ENCODE measurements at regions not wholly inside any gene's neighbourhood (a gene's known extent, or its start where the extent isn't known, plus 50 kb on each side); places are given as distances from the start of the nearest gene placed in this dataset.

DNA sequence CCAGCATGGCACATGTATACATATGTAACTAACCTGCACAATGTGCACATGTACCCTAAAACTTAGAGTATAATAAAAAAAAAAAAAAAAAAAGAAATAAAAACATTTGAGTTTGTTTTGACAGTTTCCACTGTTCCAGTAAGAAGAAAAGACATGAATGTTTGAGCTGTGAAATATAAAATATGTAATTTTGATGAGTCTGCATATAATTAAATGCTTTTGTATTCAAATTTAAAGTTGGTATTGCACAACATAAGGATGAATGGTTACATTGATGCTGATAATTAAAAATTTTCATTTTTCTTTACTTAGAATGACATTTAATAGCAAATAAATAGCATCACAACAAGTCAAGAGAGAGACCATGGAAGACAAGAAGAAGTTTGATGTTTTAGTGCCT is 212.0 kb upstream of the RRP15 start:
- Histone ChIP-seq H3K4me3 (no peak overlapping the region), H3K36me3 (no peaks in the 10 kb centered on the region), H3K27ac (no peak overlapping the region), H3K4me1 (no peaks in the 10 kb centered on the region), H3K27me3 (no peaks in the 10 kb centered on the region), H3K9me3 (no peaks in the 10 kb centered on the region)
- TF ChIP-seq CTCF (IDR thresholded peaks at IDR 0.05), result no peak
- no peak for TF ChIP-seq EP300 (IDR thresholded peaks at IDR 0.05)
- TF ChIP-seq POLR2AphosphoS5 (IDR thresholded peaks at IDR 0.05), result no peak
- TF ChIP-seq POLR2A (IDR thresholded peaks at IDR 0.05), result no peak
- DNase-seq, result no peak
- no peak for ATAC-seq (ENCODE audit: low FRiP score in 2 of 2)

- Histone ChIP-seq H3K27ac (no peak overlapping the region), H3K36me3 (no peaks in the 10 kb centered on the region), H3K4me3 (no peak overlapping the region), H3K27me3 (no peaks in the 10 kb centered on the region), H3K4me1 (no peaks in the 10 kb centered on the region), H3K9me3 (no peaks in the 10 kb centered on the region)
- 68 to 73% methylated on average over 3 of the region's 3 CpGs for WGBS, 2 donors
- ATAC-seq (ENCODE audit: low FRiP score in 2 of 2), result no peak
- TF ChIP-seq POLR2A (IDR thresholded peaks at IDR 0.05) (no peak), CTCF (IDR thresholded peaks at IDR 0.05) (no peak), EP300 (IDR thresholded peaks at IDR 0.05) (no peak), POLR2AphosphoS5 (IDR thresholded peaks at IDR 0.05) (no peak)
- DNase-seq, result no peak
Measured at GRCh38 chr1:218078916-218079315, 206.2 kb upstream of the RRP15 start.

GRCh38 chr1:218079347-218079746 is 205.7 kb upstream of the RRP15 start:
- no peak for DNase-seq
- ATAC-seq (ENCODE audit: low FRiP score in 2 of 2), result no peak
- no peaks in the 10 kb centered on the region for H3K4me1 ChIP-seq
- TF ChIP-seq EP300 (IDR thresholded peaks at IDR 0.05) (no peak), POLR2A (IDR thresholded peaks at IDR 0.05) (no peak), CTCF (IDR thresholded peaks at IDR 0.05) (no peak)
- H3K4me3 ChIP-seq, result no peak overlapping the region
- 52 to 56% methylated on average over 4 of the region's 4 CpGs for WGBS, 2 donors
- no peaks in the 10 kb centered on the region for H3K9me3 ChIP-seq
- H3K36me3 ChIP-seq, result no peaks in the 10 kb centered on the region
- H3K27ac ChIP-seq, result no peak overlapping the region
- no peaks in the 10 kb centered on the region for H3K27me3 ChIP-seq

GRCh38 chr1:218079820-218080219 is 205.3 kb upstream of the RRP15 start:
- Histone ChIP-seq H3K36me3 (no peaks in the 10 kb centered on the region), H3K27ac (no peak overlapping the region), H3K4me1 (no peaks in the 10 kb centered on the region), H3K9me3 (no peaks in the 10 kb centered on the region), H3K4me3 (no peak overlapping the region), H3K27me3 (no peaks in the 10 kb centered on the region)
- TF ChIP-seq POLR2A (IDR thresholded peaks at IDR 0.05), result no peak
- TF ChIP-seq POLR2AphosphoS5 (IDR thresholded peaks at IDR 0.05), result no peak
- no peak for TF ChIP-seq EP300 (IDR thresholded peaks at IDR 0.05)
- no peak for TF ChIP-seq CTCF (IDR thresholded peaks at IDR 0.05)
- WGBS, 2 donors, result 72 to 82% methylated on average over 5 of the region's 5 CpGs
- DNase-seq (no peak), ATAC-seq (ENCODE audit: low FRiP score in 2 of 2) (no peak)

- ATAC-seq (ENCODE audit: low FRiP score in 2 of 2) (no peak), DNase-seq (no peak)
- Histone ChIP-seq H3K4me3 (no peak overlapping the region), H3K27me3 (no peaks in the 10 kb centered on the region), H3K4me1 (no peaks in the 10 kb centered on the region), H3K27ac (no peak overlapping the region), H3K36me3 (no peaks in the 10 kb centered on the region), H3K9me3 (no peaks in the 10 kb centered on the region)
- TF ChIP-seq CTCF (IDR thresholded peaks at IDR 0.05), result no peak
- TF ChIP-seq POLR2AphosphoS5 (IDR thresholded peaks at IDR 0.05), result no peak
- TF ChIP-seq POLR2A (IDR thresholded peaks at IDR 0.05), result no peak
- no peak for TF ChIP-seq EP300 (IDR thresholded peaks at IDR 0.05)
- 72 to 85% methylated on average over 5 of the region's 5 CpGs for WGBS, 2 donors
Measured at GRCh38 chr1:218080863-218081262, 204.2 kb upstream of the RRP15 start.

Data from upper lobe of left lung (tissue), 6 donors.